Esophagus muscularis mucosa (tissue), 4 donors: ENCODE measurements at regions not wholly inside any gene's neighbourhood (a gene's known extent, or its start where the extent isn't known, plus 50 kb on each side); places are given as distances from the start of the nearest gene placed in this dataset.
"Not testable (repeated sequence)": the region's sequence is repeated elsewhere in the genome, so short reads cannot be mapped to it uniquely, and the experiment has no call there.

Source experiments
- EP300 ChIP-seq: sonication (generic); formaldehyde crosslinking; IDR thresholded peaks from one replicate; pipeline ENCODE4 v1.6.1; 2017; ENCODE audit warnings: antibody characterized with exemption
- POLR2A ChIP-seq: fragments of 450-650 bp; IDR thresholded peaks from one replicate; pipeline ENCODE4 v1.6.1; 2017; ENCODE audit warnings: antibody characterized with exemption, moderate library complexity, mild to moderate bottlenecking, low read depth
- TF ChIP-seq, protein P1 (sequence below), 3 experiments: fragments of 200-600 bp in 2 of 3; fragments of 450-650 bp in 1 of 3; sonication (generic) in 2 of 3; IDR thresholded peaks; one replicate each; pipeline ENCODE4 v1.5.1; 2017 to 2019; ENCODE audit warnings: antibody characterized with exemption in 3 of 3, mild to moderate bottlenecking in 2 of 3, moderate library complexity in 1 of 3

DNA sequence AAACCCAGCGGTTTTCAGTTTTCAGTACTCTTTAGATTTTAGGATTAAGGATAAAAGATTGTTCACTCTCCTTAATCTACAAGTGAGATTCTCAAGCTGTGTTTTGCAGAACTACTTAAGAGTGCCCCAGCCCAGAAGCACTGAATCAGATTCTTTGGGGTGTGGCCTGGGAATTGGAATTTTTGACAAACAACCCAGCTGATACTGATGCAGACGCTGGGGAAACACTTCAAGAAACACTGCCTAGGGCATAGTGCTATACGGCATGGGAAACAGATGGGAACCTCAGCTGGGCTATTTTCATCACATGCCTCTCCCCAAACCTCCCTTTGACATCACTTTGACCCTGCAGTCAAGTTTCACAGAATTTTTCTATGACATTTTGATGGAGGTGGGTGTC is 77.3 kb downstream of the TNFAIP3 start:
- TF ChIP-seq, protein P1, sequence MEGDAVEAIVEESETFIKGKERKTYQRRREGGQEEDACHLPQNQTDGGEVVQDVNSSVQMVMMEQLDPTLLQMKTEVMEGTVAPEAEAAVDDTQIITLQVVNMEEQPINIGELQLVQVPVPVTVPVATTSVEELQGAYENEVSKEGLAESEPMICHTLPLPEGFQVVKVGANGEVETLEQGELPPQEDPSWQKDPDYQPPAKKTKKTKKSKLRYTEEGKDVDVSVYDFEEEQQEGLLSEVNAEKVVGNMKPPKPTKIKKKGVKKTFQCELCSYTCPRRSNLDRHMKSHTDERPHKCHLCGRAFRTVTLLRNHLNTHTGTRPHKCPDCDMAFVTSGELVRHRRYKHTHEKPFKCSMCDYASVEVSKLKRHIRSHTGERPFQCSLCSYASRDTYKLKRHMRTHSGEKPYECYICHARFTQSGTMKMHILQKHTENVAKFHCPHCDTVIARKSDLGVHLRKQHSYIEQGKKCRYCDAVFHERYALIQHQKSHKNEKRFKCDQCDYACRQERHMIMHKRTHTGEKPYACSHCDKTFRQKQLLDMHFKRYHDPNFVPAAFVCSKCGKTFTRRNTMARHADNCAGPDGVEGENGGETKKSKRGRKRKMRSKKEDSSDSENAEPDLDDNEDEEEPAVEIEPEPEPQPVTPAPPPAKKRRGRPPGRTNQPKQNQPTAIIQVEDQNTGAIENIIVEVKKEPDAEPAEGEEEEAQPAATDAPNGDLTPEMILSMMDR (IDR thresholded peaks at IDR 0.05), result not testable (repeated sequence)
- TF ChIP-seq POLR2A, EP300: not testable (repeated sequence)
